ENCODE measurements at regions not wholly inside any gene's neighbourhood (a gene's known extent, or its start where the extent isn't known, plus 50 kb on each side); places are given as distances from the start of the nearest gene placed in this dataset.

- TF ChIP-seq CTCF (IDR thresholded peaks at IDR 0.05): no peak
- no peak for TF ChIP-seq POLR2A (IDR thresholded peaks at IDR 0.05)
These were observed 155.8 kb downstream of the SH2D1A start for GRCh38 chrX:124502166-124502565.

All from heart left ventricle (tissue), 13 donors.